Suprapubic skin (tissue), 4 donors: ENCODE measurements at regions not wholly inside any gene's neighbourhood (a gene's known extent, or its start where the extent isn't known, plus 50 kb on each side); places are given as distances from the start of the nearest gene placed in this dataset.
"Not testable (repeated sequence)": the region's sequence is repeated elsewhere in the genome, so short reads cannot be mapped to it uniquely, and the experiment has no call there.

Experiments
- DNase-seq, 2 donors: peaks; one replicate each; pipeline ENCODE4 v3.0.0-alpha.2; 2019; ENCODE audit warnings: low spot score in 2 of 2
- H3K27ac ChIP-seq: fragments of 200-600 bp; sonication (generic); one replicate; pipeline ENCODE4 v1.5.1; 2019
- H3K27me3 ChIP-seq: fragments of 200-600 bp; sonication (generic); one replicate; pipeline ENCODE4 v1.5.1; 2019
- H3K36me3 ChIP-seq: fragments of 200-600 bp; sonication (generic); one replicate; pipeline ENCODE4 v1.5.1; 2019
- H3K4me1 ChIP-seq: fragments of 200-600 bp; sonication (generic); one replicate; pipeline ENCODE4 v1.5.1; 2019
- H3K4me3 ChIP-seq: fragments of 200-600 bp; sonication (generic); one replicate; pipeline ENCODE4 v1.5.1; 2019; ENCODE audit warnings: mild to moderate bottlenecking
- H3K9me3 ChIP-seq: fragments of 200-600 bp; sonication (generic); one replicate; pipeline ENCODE4 v1.5.1; 2019
- CTCF ChIP-seq, 2 donors: fragments of 200-600 bp in 1 of 2; fragments of 450-650 bp in 1 of 2; sonication (generic) in 1 of 2; IDR thresholded peaks; one replicate each; pipeline ENCODE4 v1.5.1; 2016 to 2019; ENCODE audit warnings: antibody characterized with exemption in 2 of 2, mild to moderate bottlenecking in 1 of 2, moderate library complexity in 1 of 2
- EP300 ChIP-seq: sonication (generic); formaldehyde crosslinking; IDR thresholded peaks from one replicate; pipeline ENCODE4 v1.6.1; 2017; ENCODE audit warnings: antibody characterized with exemption
- POLR2A ChIP-seq, 2 donors: fragments of 450-650 bp; IDR thresholded peaks; one replicate each; pipeline ENCODE4 v1.6.1; 2017; ENCODE audit warnings: antibody characterized with exemption in 2 of 2, mild to moderate bottlenecking in 2 of 2, moderate library complexity in 2 of 2
- POLR2AphosphoS5 ChIP-seq, 3 donors: sonication (generic); formaldehyde crosslinking; IDR thresholded peaks; one replicate each; pipeline ENCODE4 v1.6.1; 2017; ENCODE audit warnings: antibody characterized with exemption in 3 of 3
- WGBS: methylation state at CpG from one replicate; pipeline ENCODE4 v1.1.5; 2018; 5-methylcytosine and 5-hydroxymethylcytosine counted together

- TF ChIP-seq EP300 (no peak), POLR2AphosphoS5 (IDR thresholded peaks at IDR 0.05) (no peak), CTCF (IDR thresholded peaks at IDR 0.05) (no peak), POLR2A (IDR thresholded peaks at IDR 0.05) (no peak)
- Histone ChIP-seq H3K4me1 (no peaks in the 10 kb centered on the region), H3K27ac (no peak overlapping the region), H3K9me3 (no peaks in the 10 kb centered on the region), H3K36me3 (no peaks in the 10 kb centered on the region), H3K4me3 (no peak overlapping the region), H3K27me3 (no peaks in the 10 kb centered on the region)
- DNase-seq: no peak
- 83% methylated on average over 6 of the region's 6 CpGs for WGBS
Observed at GRCh38 chr4:42237451-42237850, 85.0 kb upstream of the BEND4 start.

GRCh38 chr4:42248972-42249371 is 96.5 kb upstream of the BEND4 start:
- no peak for TF ChIP-seq POLR2A (IDR thresholded peaks at IDR 0.05)
- TF ChIP-seq EP300: no peak
- no peak for TF ChIP-seq CTCF (IDR thresholded peaks at IDR 0.05)
- no peak for TF ChIP-seq POLR2AphosphoS5 (IDR thresholded peaks at IDR 0.05)

GRCh38 chr4:42252315-42252714 is 99.9 kb upstream of the BEND4 start:
- no peak for TF ChIP-seq EP300
- TF ChIP-seq POLR2AphosphoS5 (IDR thresholded peaks at IDR 0.05): no peak
- TF ChIP-seq CTCF (IDR thresholded peaks at IDR 0.05): no peak
- no peak for TF ChIP-seq POLR2A (IDR thresholded peaks at IDR 0.05)

More at GRCh38 chr4:42248972-42249371, 96.5 kb upstream of the BEND4 start:
- DNase-seq: no peak
- Histone ChIP-seq H3K9me3 (no peaks in the 10 kb centered on the region), H3K4me1 (no peaks in the 10 kb centered on the region), H3K4me3 (no peak overlapping the region), H3K36me3 (no peaks in the 10 kb centered on the region), H3K27me3 (no peaks in the 10 kb centered on the region), H3K27ac (no peak overlapping the region)
- 26% methylated on average over 4 of the region's 4 CpGs for WGBS

GRCh38 chr4:42257645-42258044 is 105.2 kb upstream of the BEND4 start:
- not testable (repeated sequence) for DNase-seq

More at GRCh38 chr4:42252315-42252714, 99.9 kb upstream of the BEND4 start:
- WGBS: 83% methylated on average over 3 of the region's 3 CpGs
- H3K27ac ChIP-seq: no peak overlapping the region
- no peaks in the 10 kb centered on the region for H3K27me3 ChIP-seq
- H3K4me3 ChIP-seq: no peak overlapping the region
- DNase-seq: no peak
- no peaks in the 10 kb centered on the region for H3K4me1 ChIP-seq
- no peaks in the 10 kb centered on the region for H3K9me3 ChIP-seq
- H3K36me3 ChIP-seq: no peaks in the 10 kb centered on the region

GRCh38 chr4:42262701-42263490 is 110.4 kb upstream of the BEND4 start:
- H3K4me3 ChIP-seq: no peak overlapping the region
- DNase-seq: no peak
- no peaks in the 10 kb centered on the region for H3K27me3 ChIP-seq
- no peak overlapping the region for H3K27ac ChIP-seq
- H3K4me1 ChIP-seq: no peaks in the 10 kb centered on the region
- no peaks in the 10 kb centered on the region for H3K36me3 ChIP-seq
- TF ChIP-seq EP300 (no peak), CTCF (IDR thresholded peaks at IDR 0.05) (no peak), POLR2AphosphoS5 (IDR thresholded peaks at IDR 0.05) (no peak), POLR2A (IDR thresholded peaks at IDR 0.05) (no peak)
- WGBS: 74% methylated on average over 8 of the region's 8 CpGs
- H3K9me3 ChIP-seq: no peaks in the 10 kb centered on the region

More at GRCh38 chr4:42257645-42258044, 105.2 kb upstream of the BEND4 start:
- not testable (repeated sequence) for H3K4me3 ChIP-seq, H3K4me1 ChIP-seq, H3K9me3 ChIP-seq, H3K27me3 ChIP-seq, H3K36me3 ChIP-seq, H3K27ac ChIP-seq
- WGBS: 95% methylated on average over 6 of the region's 6 CpGs
